Effector memory CD4-positive, alpha-beta T cell (primary cell): ENCODE measurements at regions not wholly inside any gene's neighbourhood (a gene's known extent, or its start where the extent isn't known, plus 50 kb on each side); places are given as distances from the start of the nearest gene placed in this dataset.

Source experiments
- DNase-seq, 3 donors: peaks; one replicate each; pipeline ENCODE4 v3.0.0-alpha.2; 2020
- H3K27ac ChIP-seq: 2 replicates; pipeline ENCODE4 v1.7.0; 2013; ENCODE audit warnings: mild to moderate bottlenecking, low read length, moderate library complexity; ENCODE audit not compliant: insufficient read depth, poor library complexity, severe bottlenecking
- H3K27me3 ChIP-seq: replicated peaks from 2 replicates; pipeline ENCODE4 v1.7.0; 2013; ENCODE audit warnings: mild to moderate bottlenecking, low read length; ENCODE audit not compliant: insufficient read depth, control insufficient read depth, poor library complexity, severe bottlenecking
- H3K36me3 ChIP-seq: 2 replicates; pipeline ENCODE4 v1.7.0; 2013; ENCODE audit warnings: mild to moderate bottlenecking, low read length, moderate library complexity; ENCODE audit not compliant: control insufficient read depth, insufficient read depth
- H3K4me1 ChIP-seq: 2 replicates; pipeline ENCODE4 v1.7.0; 2013; ENCODE audit warnings: low read length, mild to moderate bottlenecking; ENCODE audit not compliant: control insufficient read depth, insufficient read depth, poor library complexity, severe bottlenecking
- H3K4me3 ChIP-seq: 2 replicates; pipeline ENCODE4 v1.7.0; 2013; ENCODE audit warnings: low read length, low read depth, mild to moderate bottlenecking; ENCODE audit not compliant: insufficient read depth, poor library complexity, severe bottlenecking
- H3K9me3 ChIP-seq: 2 replicates; pipeline ENCODE4 v1.7.0; 2013; ENCODE audit warnings: mild to moderate bottlenecking, low read length, moderate library complexity; ENCODE audit not compliant: control insufficient read depth

DNA sequence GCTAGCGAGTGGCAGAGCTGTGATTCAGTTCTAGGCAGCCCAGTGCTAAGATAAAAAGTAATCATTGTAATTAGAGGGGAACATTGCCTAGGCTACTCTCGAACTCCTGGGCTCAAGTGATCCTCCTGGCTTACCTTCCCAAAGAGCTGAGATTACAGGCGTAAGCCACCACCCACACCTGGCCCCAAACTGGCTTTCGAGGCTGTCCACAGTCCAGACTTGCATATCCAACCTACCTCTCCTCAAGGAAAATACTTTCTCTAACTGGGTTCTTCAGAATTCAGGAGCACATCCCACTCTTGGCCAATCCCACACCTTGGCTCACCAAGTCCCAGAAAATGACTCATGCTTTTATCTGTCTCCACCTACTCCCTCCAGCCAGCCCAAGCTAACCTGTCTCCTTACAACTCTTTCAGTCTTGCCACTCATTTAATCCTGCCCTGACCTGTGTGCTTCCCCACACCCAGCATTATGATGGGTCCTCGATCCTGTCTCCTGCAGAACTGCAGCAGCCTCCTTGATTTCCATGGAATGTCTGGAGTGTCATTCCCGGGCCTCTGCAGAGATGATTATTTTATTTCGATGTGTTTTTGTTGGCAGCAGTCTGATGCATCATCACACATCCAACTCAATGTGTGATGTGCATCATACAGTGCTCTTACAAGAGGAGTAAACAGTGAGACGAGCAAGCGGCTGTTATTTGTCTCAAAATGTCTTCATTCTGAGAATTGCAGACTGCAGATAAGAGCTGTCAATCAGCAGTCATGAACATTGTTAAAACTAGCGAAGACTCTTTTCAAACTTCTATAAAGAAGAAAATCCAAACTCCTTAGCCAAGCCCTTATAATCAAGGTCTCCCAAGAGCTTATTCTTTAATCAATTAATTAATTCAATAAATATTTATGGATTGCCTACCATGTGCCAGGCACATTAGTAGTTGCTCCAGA lies 167.3 kb downstream of the SEC61B start:
- H3K27me3 ChIP-seq = no peaks in the 10 kb centered on the region
- H3K4me3 ChIP-seq = no peak overlapping the region
- H3K36me3 ChIP-seq = no peaks in the 10 kb centered on the region
- no peaks in the 10 kb centered on the region for H3K4me1 ChIP-seq
- no peaks in the 10 kb centered on the region for H3K9me3 ChIP-seq
- no peak for DNase-seq
- H3K27ac ChIP-seq = no peak overlapping the region

DNA sequence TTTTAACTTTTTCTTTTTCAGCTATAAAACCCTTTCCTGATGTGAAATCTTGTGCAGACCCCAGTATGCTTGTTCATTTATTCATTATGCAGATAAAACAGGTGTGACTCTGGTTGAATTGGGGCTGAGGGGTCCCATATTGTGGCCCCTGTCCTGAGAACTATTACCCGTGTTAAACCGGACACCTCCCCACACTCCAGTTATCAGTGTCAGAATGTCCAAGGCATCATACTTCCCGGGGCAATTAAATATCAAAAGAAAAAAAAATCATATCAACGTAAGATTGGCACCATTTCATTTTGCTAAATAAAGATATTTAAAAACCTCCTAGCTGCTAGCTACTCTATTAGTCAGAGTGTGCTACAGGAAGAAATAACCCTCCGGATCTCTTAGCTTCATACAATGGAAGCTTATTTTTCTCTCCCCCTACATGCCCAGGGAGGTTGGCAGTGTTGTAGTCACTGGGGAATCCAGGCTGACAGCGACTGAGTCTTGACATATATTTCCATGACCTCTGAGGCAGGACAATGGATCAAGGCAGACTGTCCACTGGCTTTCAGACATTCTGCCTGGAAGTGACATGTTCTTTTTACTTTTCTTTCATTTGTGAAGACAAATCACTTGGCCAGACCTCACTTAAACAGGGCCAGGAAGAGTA lies 170.0 kb downstream of the SEC61B start:
- Histone ChIP-seq H3K4me1 (no peaks in the 10 kb centered on the region), H3K36me3 (no peaks in the 10 kb centered on the region), H3K27me3 (no peaks in the 10 kb centered on the region), H3K9me3 (no peaks in the 10 kb centered on the region), H3K27ac (no peak overlapping the region), H3K4me3 (no peak overlapping the region)
- DNase-seq = no peak

DNA sequence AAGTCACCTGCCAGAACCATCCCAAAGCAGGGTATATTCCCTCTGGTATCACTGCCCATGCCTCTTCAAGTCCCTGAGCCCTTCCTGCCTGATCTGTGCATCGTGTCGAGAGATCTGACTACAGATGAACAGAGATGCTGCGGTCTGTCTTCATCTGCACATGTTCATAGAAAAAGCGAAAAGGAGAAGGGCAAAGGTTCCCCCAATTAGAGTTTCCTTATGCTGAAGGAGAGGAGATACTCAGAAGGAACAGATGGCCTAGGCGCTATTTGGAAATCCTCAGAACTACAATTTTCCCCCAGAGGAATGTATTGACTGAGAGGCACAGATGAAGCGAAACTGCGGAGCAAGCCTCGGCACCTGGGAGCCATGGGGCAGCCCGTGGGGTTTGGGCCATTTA lies 170.9 kb downstream of the SEC61B start:
- no peaks in the 10 kb centered on the region for H3K27me3 ChIP-seq
- H3K9me3 ChIP-seq = no peaks in the 10 kb centered on the region
- no peak overlapping the region for H3K27ac ChIP-seq
- H3K36me3 ChIP-seq = no peaks in the 10 kb centered on the region
- no peaks in the 10 kb centered on the region for H3K4me1 ChIP-seq
- DNase-seq = no peak
- no peak overlapping the region for H3K4me3 ChIP-seq

DNA sequence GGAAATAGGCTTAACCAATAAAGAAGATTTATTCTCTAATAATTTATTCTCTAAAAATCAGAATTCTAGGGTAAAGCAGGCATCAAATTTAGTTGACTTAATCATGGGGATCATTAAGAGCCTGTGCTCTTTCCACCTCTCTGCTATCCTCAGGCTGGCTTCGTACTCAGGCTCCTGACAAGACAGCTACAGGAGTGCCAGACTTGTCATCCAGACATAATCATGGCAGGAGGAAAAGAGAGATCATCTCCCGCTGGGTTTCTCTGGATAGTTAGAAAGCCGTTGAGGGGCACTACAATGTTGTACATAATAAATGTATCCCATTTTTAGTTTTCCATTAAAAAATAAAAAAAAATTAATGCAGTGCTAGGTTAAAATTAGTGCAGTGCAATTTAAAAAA lies 171.9 kb downstream of the SEC61B start:
- Histone ChIP-seq H3K36me3 (no peaks in the 10 kb centered on the region), H3K9me3 (no peaks in the 10 kb centered on the region), H3K27ac (no peak overlapping the region), H3K4me3 (no peak overlapping the region), H3K4me1 (no peaks in the 10 kb centered on the region), H3K27me3 (no peaks in the 10 kb centered on the region)
- no peak for DNase-seq

DNA sequence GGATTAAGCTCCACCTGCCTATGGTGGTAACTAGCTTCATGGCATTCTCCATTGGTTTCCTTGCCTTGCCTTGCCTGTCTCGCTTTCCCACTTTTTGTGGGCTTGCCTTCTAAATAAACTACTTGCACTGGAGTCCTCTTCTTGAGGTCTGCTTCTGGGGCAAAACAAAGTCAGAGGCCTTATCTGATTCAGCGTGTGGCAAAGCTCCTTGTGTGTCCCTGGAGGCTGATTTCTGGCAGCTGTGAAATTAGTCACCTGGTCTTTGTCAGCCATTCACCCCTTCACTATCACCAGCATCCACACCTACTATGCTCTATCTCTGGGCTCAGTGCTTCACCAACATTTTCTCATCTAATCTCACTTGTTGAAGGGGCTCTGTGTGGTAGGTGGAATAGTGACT lies 176.2 kb downstream of the SEC61B start:
- Histone ChIP-seq H3K36me3 (no peaks in the 10 kb centered on the region), H3K27ac (no peak overlapping the region), H3K27me3 (no peaks in the 10 kb centered on the region), H3K4me3 (no peak overlapping the region), H3K4me1 (no peaks in the 10 kb centered on the region), H3K9me3 (no peaks in the 10 kb centered on the region)
- no peak for DNase-seq

DNA sequence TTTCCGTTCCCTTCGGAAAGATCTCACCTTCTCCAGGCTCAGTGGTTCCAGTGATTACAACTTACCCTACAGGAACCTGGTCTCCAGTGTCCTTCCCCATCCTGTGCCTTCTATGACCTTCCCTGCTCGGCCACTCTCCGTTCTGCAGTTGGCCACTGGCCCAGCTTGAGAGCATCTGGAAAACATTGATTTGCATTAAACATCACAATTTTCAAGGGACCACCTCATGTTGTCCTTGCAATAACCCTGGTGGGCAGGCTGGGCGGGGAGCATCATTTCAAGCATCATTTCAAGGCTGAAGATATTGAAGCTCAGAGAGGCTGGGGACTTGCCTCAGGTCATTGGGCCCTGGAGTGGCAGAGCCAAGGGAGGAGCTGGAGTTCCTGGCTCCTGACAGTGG lies 177.4 kb downstream of the SEC61B start:
- Histone ChIP-seq H3K9me3 (no peaks in the 10 kb centered on the region), H3K4me3 (no peak overlapping the region), H3K27ac (no peak overlapping the region), H3K4me1 (no peaks in the 10 kb centered on the region), H3K27me3 (no peaks in the 10 kb centered on the region), H3K36me3 (no peaks in the 10 kb centered on the region)
- no peak for DNase-seq

DNA sequence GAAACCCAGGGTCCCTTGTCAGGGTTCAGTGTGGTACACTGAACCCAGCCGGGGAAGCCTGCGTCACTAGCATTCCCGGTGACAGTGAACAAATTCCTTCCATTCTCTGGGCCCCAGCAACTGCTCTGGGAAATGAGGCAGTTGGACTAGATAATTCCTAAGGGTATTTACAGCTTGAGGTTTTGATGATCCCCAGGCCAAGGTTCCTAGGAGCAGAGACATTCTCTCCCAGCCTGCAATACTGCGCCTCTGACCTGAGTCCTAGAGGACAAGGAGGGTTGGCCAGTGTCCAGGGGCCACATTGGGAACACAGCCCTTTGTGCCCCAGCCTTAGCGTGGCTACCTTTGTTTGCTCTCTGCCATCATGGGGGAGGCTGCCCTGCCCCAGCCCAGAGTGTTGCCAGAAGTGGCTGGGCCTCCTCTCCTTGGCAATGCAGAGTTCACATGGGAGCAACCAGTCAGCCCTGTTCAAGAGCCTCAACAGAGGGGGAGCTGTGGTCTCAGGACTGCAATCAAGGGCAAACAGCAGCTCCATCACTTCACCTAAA lies 178.2 kb downstream of the SEC61B start:
- Histone ChIP-seq H3K9me3 (no peaks in the 10 kb centered on the region), H3K27me3 (no peaks in the 10 kb centered on the region), H3K4me3 (no peak overlapping the region), H3K27ac (no peak overlapping the region), H3K4me1 (no peaks in the 10 kb centered on the region), H3K36me3 (no peaks in the 10 kb centered on the region)
- no peak for DNase-seq

DNA sequence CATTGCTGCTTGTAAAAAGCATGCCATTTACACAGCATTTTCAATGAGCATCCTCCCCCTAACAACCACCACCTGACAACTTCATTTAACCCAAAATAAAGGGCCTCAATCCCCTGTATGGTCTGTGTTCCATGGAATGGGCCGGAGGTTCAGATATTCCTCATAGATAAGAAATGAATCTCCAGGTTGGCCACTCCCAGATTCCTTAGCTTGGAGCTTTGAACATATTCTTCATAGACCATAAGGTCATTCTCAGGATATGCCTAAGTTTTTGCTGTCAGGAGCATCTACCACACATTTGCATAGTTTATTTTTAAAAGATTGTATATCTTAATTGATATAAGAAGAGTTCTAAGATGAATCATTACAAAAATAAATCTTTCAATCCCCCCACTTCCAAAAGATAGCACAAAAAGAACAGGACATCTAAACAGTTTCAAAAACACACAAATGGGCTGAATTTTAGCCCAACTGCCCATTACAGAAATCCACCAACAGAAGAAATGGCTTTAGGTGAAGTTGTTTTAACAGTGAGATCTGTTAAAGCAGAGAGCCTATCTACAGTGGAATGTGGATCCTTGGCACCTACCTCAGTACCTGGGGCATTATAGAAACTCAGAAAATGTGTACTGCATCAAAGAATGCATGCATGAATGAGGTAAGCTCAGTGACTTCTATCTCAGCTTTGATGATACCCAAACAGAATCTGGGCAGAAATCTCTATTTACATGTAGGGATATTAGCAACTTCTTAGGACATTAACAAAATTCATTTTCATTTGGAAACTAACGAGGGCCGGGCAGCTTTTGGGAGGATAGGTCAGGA lies 179.8 kb downstream of the SEC61B start:
- no peaks in the 10 kb centered on the region for H3K36me3 ChIP-seq
- H3K9me3 ChIP-seq = no peaks in the 10 kb centered on the region
- H3K4me1 ChIP-seq = no peaks in the 10 kb centered on the region
- no peak for DNase-seq
- H3K27me3 ChIP-seq = no peaks in the 10 kb centered on the region
- H3K4me3 ChIP-seq = no peak overlapping the region
- no peak overlapping the region for H3K27ac ChIP-seq

DNA sequence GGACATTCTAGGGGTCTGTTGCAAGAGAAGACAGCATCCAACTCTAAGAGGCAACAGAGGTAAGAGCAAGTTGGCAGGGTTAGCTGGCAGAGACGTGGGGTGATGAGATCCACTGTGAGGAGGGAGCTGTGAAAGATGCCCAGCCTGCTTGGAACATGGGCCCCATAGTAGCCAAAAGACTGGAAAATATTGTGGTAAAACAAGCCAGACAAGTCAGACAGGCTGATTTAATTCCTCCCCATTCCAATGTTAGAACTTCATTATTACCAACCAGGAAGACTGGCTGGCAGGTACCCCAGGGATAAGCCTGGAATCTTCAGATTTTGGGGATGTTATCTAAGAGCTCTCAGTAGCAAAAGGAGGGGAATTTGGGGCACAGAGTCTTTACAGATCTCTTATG lies 181.3 kb downstream of the SEC61B start:
- no peaks in the 10 kb centered on the region for H3K36me3 ChIP-seq
- H3K9me3 ChIP-seq = no peaks in the 10 kb centered on the region
- H3K4me3 ChIP-seq = no peak overlapping the region
- no peaks in the 10 kb centered on the region for H3K27me3 ChIP-seq
- DNase-seq = no peak
- H3K27ac ChIP-seq = no peak overlapping the region
- H3K4me1 ChIP-seq = no peaks in the 10 kb centered on the region
